Skin epidermis (tissue), 12 donors: ENCODE measurements at regions not wholly inside any gene's neighbourhood (a gene's known extent, or its start where the extent isn't known, plus 50 kb on each side); places are given as distances from the start of the nearest gene placed in this dataset.

Source experiments
- H3K27ac ChIP-seq, 21 experiments: fragments of 200-600 bp; sonication (generic) in 11 of 21; one replicate each; pipeline ENCODE4 v1.5.0; 2020; ENCODE audit warnings: mild to moderate bottlenecking in 3 of 21, inconsistent platforms in 2 of 21, moderate library complexity in 2 of 21
- H3K4me3 ChIP-seq, 7 experiments: fragments of 200-600 bp; sonication (generic) in 2 of 7; one replicate each; pipeline ENCODE4 v1.5.0; 2020; ENCODE audit warnings: inconsistent platforms in 2 of 7, mild to moderate bottlenecking in 2 of 7, moderate library complexity in 1 of 7

GRCh38 chr1:67557696-67558448 is 127.1 kb upstream of the GADD45A start:
- H3K27ac ChIP-seq: peak overlapping the region in 10 of 21 experiments; percentile 12 to 81 (median 54)
- H3K4me3 ChIP-seq: no peak overlapping the region

GRCh38 chr1:67558449-67559193 is 126.4 kb upstream of the GADD45A start:
- Histone ChIP-seq H3K27ac (peak overlapping the region in 15 of 21 experiments; percentile 8 to 81 (median 55)), H3K4me3 (no peak overlapping the region)

GRCh38 chr1:67559222-67559700 is 125.7 kb upstream of the GADD45A start:
- Histone ChIP-seq H3K4me3 (peak overlapping the region in 2 of 7 experiments; percentile 1 to 5), H3K27ac (peak overlapping the region in 17 of 21 experiments; percentile 8 to 81 (median 59))

GRCh38 chr1:67560580-67561255 is 124.3 kb upstream of the GADD45A start:
- peak overlapping the region in 3 of 21 experiments; percentile 15 to 70 (median 43) for H3K27ac ChIP-seq

GRCh38 chr1:67561704-67562113 is 123.3 kb upstream of the GADD45A start:
- no peak overlapping the region for H3K4me3 ChIP-seq
- peak overlapping the region in 3 of 21 experiments; percentile 3 to 61 (median 3) for H3K27ac ChIP-seq

More at GRCh38 chr1:67560580-67561255, 124.3 kb upstream of the GADD45A start:
- no peak overlapping the region for H3K4me3 ChIP-seq

GRCh38 chr1:67563684-67564083 is 121.3 kb upstream of the GADD45A start:
- H3K4me3 ChIP-seq: no peak overlapping the region
- peak overlapping the region in 13 of 21 experiments; percentile 26 to 83 (median 53) for H3K27ac ChIP-seq

- Histone ChIP-seq H3K27ac (peak overlapping the region in 13 of 21 experiments; percentile 26 to 83 (median 53)), H3K4me3 (no peak overlapping the region)
Measured at GRCh38 chr1:67564193-67564592, 120.8 kb upstream of the GADD45A start.

- Histone ChIP-seq H3K27ac (no peak overlapping the region), H3K4me3 (no peak overlapping the region)
Measured at GRCh38 chr1:67566803-67567377, 118.1 kb upstream of the GADD45A start.

GRCh38 chr1:67570486-67571143 is 114.4 kb upstream of the GADD45A start:
- Histone ChIP-seq H3K4me3 (no peak overlapping the region), H3K27ac (peak overlapping the region in 11 of 21 experiments; percentile 4 to 75 (median 35))

GRCh38 chr1:67571406-67571805 is 113.6 kb upstream of the GADD45A start:
- Histone ChIP-seq H3K4me3 (no peak overlapping the region), H3K27ac (peak overlapping the region in 3 of 21 experiments; percentile 26 to 75 (median 48))

- H3K4me3 ChIP-seq: no peak overlapping the region
- peak overlapping the region in 6 of 21 experiments; percentile 14 to 55 (median 42) for H3K27ac ChIP-seq
Measured at GRCh38 chr1:67571901-67572593, 113.0 kb upstream of the GADD45A start.

- Histone ChIP-seq H3K4me3 (no peak overlapping the region), H3K27ac (peak overlapping the region in 6 of 21 experiments; percentile 14 to 55 (median 46))
Measured at GRCh38 chr1:67572594-67573221, 112.3 kb upstream of the GADD45A start.

- peak overlapping the region in 4 of 21 experiments; percentile 7 to 53 (median 30) for H3K27ac ChIP-seq
- H3K4me3 ChIP-seq: no peak overlapping the region
Measured at GRCh38 chr1:67573311-67573872, 111.6 kb upstream of the GADD45A start.

- peak overlapping the region in 1 of 21 experiments; percentile 42 for H3K27ac ChIP-seq
- H3K4me3 ChIP-seq: no peak overlapping the region
Measured at GRCh38 chr1:67574221-67574620, 110.8 kb upstream of the GADD45A start.

GRCh38 chr1:67575861-67576260 is 109.1 kb upstream of the GADD45A start:
- H3K27ac ChIP-seq: no peak overlapping the region
- no peak overlapping the region for H3K4me3 ChIP-seq

GRCh38 chr1:67576474-67576873 is 108.5 kb upstream of the GADD45A start:
- H3K27ac ChIP-seq: peak overlapping the region in 1 of 21 experiments; percentile 4
- no peak overlapping the region for H3K4me3 ChIP-seq

- H3K27ac ChIP-seq: no peak overlapping the region
Measured at GRCh38 chr1:67577646-67578045, 107.4 kb upstream of the GADD45A start.

More at GRCh38 chr1:67577646-67578045, 107.4 kb upstream of the GADD45A start:
- no peak overlapping the region for H3K4me3 ChIP-seq
